ENCODE measurements at regions not wholly inside any gene's neighbourhood (a gene's known extent, or its start where the extent isn't known, plus 50 kb on each side); places are given as distances from the start of the nearest gene placed in this dataset.

GRCh38 chr4:120238277-120238973, 171.8 kb upstream of the MAD2L1 start:
- no peak overlapping the region for H3K4me3 ChIP-seq (ENCODE audit: low read depth, low read length)
- no peaks in the 10 kb centered on the region for H3K36me3 ChIP-seq (ENCODE audit: control insufficient read depth, insufficient read depth, low read length)
- TF ChIP-seq, protein P1, sequence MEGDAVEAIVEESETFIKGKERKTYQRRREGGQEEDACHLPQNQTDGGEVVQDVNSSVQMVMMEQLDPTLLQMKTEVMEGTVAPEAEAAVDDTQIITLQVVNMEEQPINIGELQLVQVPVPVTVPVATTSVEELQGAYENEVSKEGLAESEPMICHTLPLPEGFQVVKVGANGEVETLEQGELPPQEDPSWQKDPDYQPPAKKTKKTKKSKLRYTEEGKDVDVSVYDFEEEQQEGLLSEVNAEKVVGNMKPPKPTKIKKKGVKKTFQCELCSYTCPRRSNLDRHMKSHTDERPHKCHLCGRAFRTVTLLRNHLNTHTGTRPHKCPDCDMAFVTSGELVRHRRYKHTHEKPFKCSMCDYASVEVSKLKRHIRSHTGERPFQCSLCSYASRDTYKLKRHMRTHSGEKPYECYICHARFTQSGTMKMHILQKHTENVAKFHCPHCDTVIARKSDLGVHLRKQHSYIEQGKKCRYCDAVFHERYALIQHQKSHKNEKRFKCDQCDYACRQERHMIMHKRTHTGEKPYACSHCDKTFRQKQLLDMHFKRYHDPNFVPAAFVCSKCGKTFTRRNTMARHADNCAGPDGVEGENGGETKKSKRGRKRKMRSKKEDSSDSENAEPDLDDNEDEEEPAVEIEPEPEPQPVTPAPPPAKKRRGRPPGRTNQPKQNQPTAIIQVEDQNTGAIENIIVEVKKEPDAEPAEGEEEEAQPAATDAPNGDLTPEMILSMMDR (IDR thresholded peaks at IDR 0.05; ENCODE audit: insufficient read depth, low read length, poor library complexity, severe bottlenecking), result no peak
- no peak for DNase-seq (ENCODE audit: low read depth)
- no peaks in the 10 kb centered on the region for H3K27me3 ChIP-seq (ENCODE audit: control insufficient read depth, insufficient read depth, low read length)

DNA sequence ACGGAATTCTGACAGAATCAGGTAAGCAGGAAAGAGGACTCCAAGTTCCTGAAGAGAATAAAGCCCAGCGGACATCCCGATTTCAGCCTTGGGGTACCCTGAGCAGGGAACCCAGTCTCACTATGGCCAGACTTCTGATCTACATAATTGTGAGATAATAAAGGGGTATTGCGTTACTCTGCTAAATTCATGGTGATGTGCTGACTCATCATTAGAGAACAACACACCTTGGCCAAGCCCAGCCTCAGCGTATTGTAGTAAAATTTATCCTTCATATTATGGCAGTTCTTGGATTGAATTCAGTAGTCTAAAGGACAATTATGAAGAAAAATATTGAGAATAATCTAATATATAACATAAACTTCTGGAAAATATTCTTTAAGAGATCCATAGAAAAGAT, 170.2 kb upstream of the MAD2L1 start:
- TF ChIP-seq, protein P1 (IDR thresholded peaks at IDR 0.05; ENCODE audit: insufficient read depth, low read length, poor library complexity, severe bottlenecking), result no peak
- Histone ChIP-seq H3K27me3 (ENCODE audit: control insufficient read depth, insufficient read depth, low read length) (no peaks in the 10 kb centered on the region), H3K4me3 (ENCODE audit: low read depth, low read length) (no peak overlapping the region), H3K36me3 (ENCODE audit: control insufficient read depth, insufficient read depth, low read length) (no peaks in the 10 kb centered on the region)
- DNase-seq (ENCODE audit: low read depth), result no peak

DNA sequence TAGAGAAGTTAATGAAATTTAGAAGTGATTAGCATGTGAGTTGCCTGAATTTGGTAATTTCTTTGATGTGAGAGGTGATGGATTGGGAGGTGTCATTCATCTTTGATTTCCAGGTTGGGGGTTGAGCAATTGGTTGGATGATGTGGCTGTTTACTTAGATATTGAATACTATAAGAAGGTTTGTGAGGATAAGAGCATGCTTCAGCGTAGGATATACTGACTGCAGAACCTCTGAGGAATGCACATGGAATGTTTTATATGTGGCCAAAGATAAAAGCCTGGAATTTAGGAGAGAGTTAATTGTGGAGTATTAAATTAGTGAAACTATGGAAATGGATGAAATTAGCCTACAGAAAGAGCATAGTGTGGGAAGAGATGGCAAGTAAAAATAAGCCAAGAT, 165.4 kb upstream of the MAD2L1 start:
- H3K4me3 ChIP-seq (ENCODE audit: low read depth, low read length), result no peak overlapping the region
- no peak for DNase-seq (ENCODE audit: low read depth)
- TF ChIP-seq, protein P1 (IDR thresholded peaks at IDR 0.05; ENCODE audit: insufficient read depth, low read length, poor library complexity, severe bottlenecking), result no peak
- no peaks in the 10 kb centered on the region for H3K27me3 ChIP-seq (ENCODE audit: control insufficient read depth, insufficient read depth, low read length)
- no peaks in the 10 kb centered on the region for H3K36me3 ChIP-seq (ENCODE audit: control insufficient read depth, insufficient read depth, low read length)

GRCh38 chr4:120228086-120228485, 161.4 kb upstream of the MAD2L1 start:
- TF ChIP-seq, protein P1 (IDR thresholded peaks at IDR 0.05; ENCODE audit: insufficient read depth, low read length, poor library complexity, severe bottlenecking), result no peak
- Histone ChIP-seq H3K36me3 (ENCODE audit: control insufficient read depth, insufficient read depth, low read length) (no peaks in the 10 kb centered on the region), H3K27me3 (ENCODE audit: control insufficient read depth, insufficient read depth, low read length) (no peaks in the 10 kb centered on the region), H3K4me3 (ENCODE audit: low read depth, low read length) (no peak overlapping the region)
- DNase-seq (ENCODE audit: low read depth), result no peak

- TF ChIP-seq, protein P1 (IDR thresholded peaks at IDR 0.05; ENCODE audit: insufficient read depth, low read length, poor library complexity, severe bottlenecking), result no peak
- no peaks in the 10 kb centered on the region for H3K27me3 ChIP-seq (ENCODE audit: control insufficient read depth, insufficient read depth, low read length)
- H3K36me3 ChIP-seq (ENCODE audit: control insufficient read depth, insufficient read depth, low read length), result no peaks in the 10 kb centered on the region
- H3K4me3 ChIP-seq (ENCODE audit: low read depth, low read length), result no peak overlapping the region
- DNase-seq (ENCODE audit: low read depth), result no peak
Measured at GRCh38 chr4:120227554-120227953, 160.9 kb upstream of the MAD2L1 start.

- TF ChIP-seq, protein P1 (IDR thresholded peaks at IDR 0.05; ENCODE audit: insufficient read depth, low read length, poor library complexity, severe bottlenecking), result no peak
- DNase-seq (ENCODE audit: low read depth), result no peak
- H3K4me3 ChIP-seq (ENCODE audit: low read depth, low read length), result no peak overlapping the region
- H3K36me3 ChIP-seq (ENCODE audit: control insufficient read depth, insufficient read depth, low read length), result no peaks in the 10 kb centered on the region
- H3K27me3 ChIP-seq (ENCODE audit: control insufficient read depth, insufficient read depth, low read length), result no peaks in the 10 kb centered on the region
Measured at GRCh38 chr4:120225527-120225926, 158.9 kb upstream of the MAD2L1 start.

Measured in kidney epithelial cell (primary cell).